LNCAP (cell line): ENCODE measurements at regions not wholly inside any gene's neighbourhood (a gene's known extent, or its start where the extent isn't known, plus 50 kb on each side); places are given as distances from the start of the nearest gene placed in this dataset.

ENCODE experiments used
- CTCF ChIP-seq: fragments of 450-650 bp; IDR thresholded peaks from 2 replicates; pipeline ENCODE4 v1.5.1; 2017; ENCODE audit warnings: mild to moderate bottlenecking

DNA sequence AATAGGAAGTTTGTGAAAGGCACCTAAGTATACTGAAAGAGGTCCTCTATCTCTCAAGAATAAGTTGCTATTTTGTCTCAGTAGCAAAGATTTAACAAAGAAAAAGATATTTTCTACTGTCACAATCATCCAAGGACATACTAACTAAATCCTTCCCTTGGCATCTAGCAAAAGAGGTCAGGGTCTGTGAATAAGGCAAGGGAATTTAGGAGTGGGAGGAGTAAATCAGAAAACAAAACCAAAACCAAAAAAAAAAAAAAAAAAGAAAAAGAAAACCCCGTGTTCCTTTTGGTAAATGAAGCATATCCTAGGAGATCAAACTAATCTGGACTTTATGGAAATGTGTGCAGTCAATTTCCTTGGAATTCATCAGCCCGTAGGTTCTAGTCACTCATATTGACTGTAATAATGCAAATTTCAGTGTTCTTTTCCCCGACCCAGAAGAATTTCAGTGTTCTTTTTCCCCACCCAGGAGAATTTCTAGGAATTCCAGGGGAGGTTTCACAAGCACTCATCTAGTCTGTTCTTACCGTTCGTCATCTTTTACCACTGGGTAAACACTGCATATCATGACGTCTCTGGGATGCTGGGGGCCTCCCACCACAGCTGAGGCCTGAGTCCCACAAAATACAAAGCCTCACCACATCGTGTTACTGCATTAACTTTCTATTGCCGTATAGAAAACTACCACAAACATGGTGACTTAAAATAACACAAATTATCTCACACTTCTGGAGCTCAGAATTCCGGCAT is 113.8 kb upstream of the CCDC54 start:
- TF ChIP-seq CTCF = no peak

DNA sequence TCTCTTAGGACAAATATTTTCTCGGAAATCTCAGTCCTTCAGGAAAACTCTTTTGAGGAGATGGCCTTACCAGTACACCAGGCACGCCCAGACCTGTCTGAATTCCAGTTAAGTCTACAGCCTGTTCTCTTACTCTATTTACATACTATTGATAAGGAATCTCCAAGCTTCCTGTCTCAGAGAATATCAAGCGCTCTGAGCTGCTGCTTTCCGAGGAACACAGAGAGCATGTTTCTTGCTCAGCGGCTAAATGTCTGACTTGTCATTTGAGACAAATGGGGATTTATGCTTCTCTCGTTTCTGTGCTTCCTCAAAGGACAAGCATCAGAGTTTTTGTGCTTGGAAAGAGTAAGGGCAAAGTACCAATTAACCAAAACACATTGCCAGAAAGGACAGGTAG is 112.4 kb upstream of the CCDC54 start:
- no peak for TF ChIP-seq CTCF

DNA sequence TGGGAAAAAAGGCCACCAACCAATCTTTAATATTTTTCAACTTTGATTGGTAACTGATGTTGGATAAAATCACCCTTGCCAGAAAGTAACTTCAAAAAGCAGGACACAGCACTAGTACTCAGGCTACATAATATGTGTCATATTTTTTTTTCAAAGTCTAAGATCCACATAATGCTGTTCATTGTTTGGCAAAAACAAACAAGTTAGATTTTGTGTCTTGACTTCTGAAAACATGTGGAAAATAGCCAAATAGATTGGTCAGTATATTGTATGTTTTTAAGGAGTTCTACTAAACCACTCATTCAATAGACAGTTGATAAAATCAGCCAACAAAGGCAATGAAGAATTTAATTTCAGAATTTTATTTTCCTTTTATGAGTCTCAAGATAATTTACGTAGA is 111.7 kb upstream of the CCDC54 start:
- no peak for TF ChIP-seq CTCF

DNA sequence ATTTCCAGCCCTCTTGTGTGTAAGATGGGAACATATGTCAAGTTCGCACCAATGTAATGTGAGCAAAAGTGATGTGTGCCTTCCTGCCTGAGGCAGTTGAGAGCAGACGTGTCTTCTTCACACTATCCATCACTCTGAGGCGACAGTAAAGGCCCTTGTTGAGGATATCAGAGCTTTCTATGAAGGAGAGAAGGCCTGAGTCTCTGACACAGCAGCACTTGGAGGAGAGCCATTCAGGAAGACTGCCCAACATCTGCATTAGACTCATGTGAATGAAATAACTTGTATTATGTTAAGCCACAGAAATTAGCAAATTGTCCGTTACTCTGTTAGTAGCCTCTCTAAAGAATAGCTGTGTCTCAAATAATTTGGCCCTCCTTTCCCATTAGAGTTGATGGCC is 108.8 kb upstream of the CCDC54 start:
- TF ChIP-seq CTCF = no peak

DNA sequence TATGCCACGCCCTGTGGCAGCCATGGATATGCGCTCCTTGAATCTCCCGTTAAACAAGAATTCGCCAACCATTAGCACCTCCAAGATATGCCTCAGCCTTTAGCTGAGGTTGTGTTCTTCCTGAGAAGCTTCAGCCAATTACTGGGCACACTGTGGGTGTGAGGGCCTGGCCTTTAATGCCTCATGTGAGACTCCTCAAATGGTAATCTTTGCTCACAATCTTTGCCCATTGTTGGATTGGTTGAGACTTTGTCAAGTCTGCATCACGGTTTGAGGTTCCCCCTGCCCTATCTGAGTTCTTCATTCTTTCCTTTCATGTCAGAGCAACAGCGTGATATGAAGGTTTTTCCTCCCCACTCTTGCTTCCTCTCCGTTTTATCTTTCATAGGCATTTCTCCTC is 108.1 kb upstream of the CCDC54 start:
- TF ChIP-seq CTCF = no peak

- TF ChIP-seq CTCF = peak; percentile 66
Observed at GRCh38 chr3:107271787-107272387, 105.4 kb upstream of the CCDC54 start.

GRCh38 chr3:107272471-107272870 is 104.8 kb upstream of the CCDC54 start:
- no peak for TF ChIP-seq CTCF
